Upper lobe of left lung (tissue), 6 donors: ENCODE measurements at regions not wholly inside any gene's neighbourhood (a gene's known extent, or its start where the extent isn't known, plus 50 kb on each side); places are given as distances from the start of the nearest gene placed in this dataset.

Experiments used
- ATAC-seq, 2 donors: fragments of 200-7000 bp; cut with Tn5 transposase; one replicate each; pipeline ENCODE4 v1.9.1; 2022; ENCODE audit warnings: mild to moderate bottlenecking in 2 of 2, moderate library complexity in 2 of 2; ENCODE audit not compliant: low FRiP score in 2 of 2
- DNase-seq, 2 donors: peaks; one replicate each; pipeline ENCODE4 v3.0.0-alpha.2; 2019 to 2020
- H3K27ac ChIP-seq, 4 donors: fragments of 200-600 bp; sonication (generic); one replicate each; pipeline ENCODE4 v1.5.1; 2016 to 2019
- H3K27me3 ChIP-seq, 4 donors: fragments of 200-600 bp; sonication (generic); one replicate each; pipeline ENCODE4 v1.5.1; 2017 to 2019
- H3K36me3 ChIP-seq, 4 donors: fragments of 200-600 bp; sonication (generic); one replicate each; pipeline ENCODE4 v1.5.1; 2016 to 2019
- H3K4me1 ChIP-seq, 4 donors: fragments of 200-600 bp; sonication (generic); one replicate each; pipeline ENCODE4 v1.5.1; 2018 to 2019
- H3K4me3 ChIP-seq, 4 donors: fragments of 200-600 bp; sonication (generic); one replicate each; pipeline ENCODE4 v1.5.1; 2017 to 2019; ENCODE audit warnings: mild to moderate bottlenecking in 2 of 4, moderate library complexity in 1 of 4
- H3K9me3 ChIP-seq, 4 donors: fragments of 200-600 bp; sonication (generic); one replicate each; pipeline ENCODE4 v1.5.1; 2018 to 2019
- EP300 ChIP-seq, 4 donors: sonication (generic); formaldehyde crosslinking; IDR thresholded peaks; one replicate each; pipeline ENCODE4 v1.5.1; 2017; ENCODE audit warnings: antibody characterized with exemption in 4 of 4, control low read depth in 2 of 4
- POLR2A ChIP-seq, 4 donors: fragments of 450-650 bp; IDR thresholded peaks; one replicate each; pipeline ENCODE4 v1.5.1; 2016 to 2017; ENCODE audit warnings: antibody characterized with exemption in 4 of 4, mild to moderate bottlenecking in 2 of 4
- POLR2AphosphoS5 ChIP-seq, 2 donors: sonication (generic); formaldehyde crosslinking; IDR thresholded peaks; one replicate each; pipeline ENCODE4 v1.5.1; 2017; ENCODE audit warnings: antibody characterized with exemption in 2 of 2
- WGBS, 2 donors: methylation state at CpG; one replicate each; pipeline ENCODE4 v1.1.5; 2017 to 2018; 5-methylcytosine and 5-hydroxymethylcytosine counted together
- TF ChIP-seq, protein P1 (sequence below), 6 experiments: fragments of 450-650 bp in 4 of 6; fragments of 200-600 bp in 2 of 6; sonication (generic) in 2 of 6; IDR thresholded peaks; one replicate each; pipeline ENCODE4 v1.5.1; 2016 to 2019; ENCODE audit warnings: antibody characterized with exemption in 6 of 6
- donor health status: DM: no; HTN: no; CAD: no; lungs with moderate emphysema.
- donor health status: DM: no; HTN: yes; CAD: no; lungs with severe emphysema.

GRCh38 chr11:46188017-46188416 is 66.8 kb upstream of the PHF21A start:
- H3K36me3 ChIP-seq: no peaks in the 10 kb centered on the region
- no peak overlapping the region for H3K4me3 ChIP-seq
- H3K4me1 ChIP-seq: no peaks in the 10 kb centered on the region
- ATAC-seq (no peak), DNase-seq (no peak)
- H3K27ac ChIP-seq: no peak overlapping the region
- H3K27me3 ChIP-seq: no peaks in the 10 kb centered on the region
- peaks cover 0 to 10% (median 4%) of the 10 kb centered on the region in 4 donors for H3K9me3 ChIP-seq
- TF ChIP-seq POLR2A (IDR thresholded peaks at IDR 0.05): no peak
- no peak for TF ChIP-seq POLR2AphosphoS5 (IDR thresholded peaks at IDR 0.05)
- TF ChIP-seq, protein P1, sequence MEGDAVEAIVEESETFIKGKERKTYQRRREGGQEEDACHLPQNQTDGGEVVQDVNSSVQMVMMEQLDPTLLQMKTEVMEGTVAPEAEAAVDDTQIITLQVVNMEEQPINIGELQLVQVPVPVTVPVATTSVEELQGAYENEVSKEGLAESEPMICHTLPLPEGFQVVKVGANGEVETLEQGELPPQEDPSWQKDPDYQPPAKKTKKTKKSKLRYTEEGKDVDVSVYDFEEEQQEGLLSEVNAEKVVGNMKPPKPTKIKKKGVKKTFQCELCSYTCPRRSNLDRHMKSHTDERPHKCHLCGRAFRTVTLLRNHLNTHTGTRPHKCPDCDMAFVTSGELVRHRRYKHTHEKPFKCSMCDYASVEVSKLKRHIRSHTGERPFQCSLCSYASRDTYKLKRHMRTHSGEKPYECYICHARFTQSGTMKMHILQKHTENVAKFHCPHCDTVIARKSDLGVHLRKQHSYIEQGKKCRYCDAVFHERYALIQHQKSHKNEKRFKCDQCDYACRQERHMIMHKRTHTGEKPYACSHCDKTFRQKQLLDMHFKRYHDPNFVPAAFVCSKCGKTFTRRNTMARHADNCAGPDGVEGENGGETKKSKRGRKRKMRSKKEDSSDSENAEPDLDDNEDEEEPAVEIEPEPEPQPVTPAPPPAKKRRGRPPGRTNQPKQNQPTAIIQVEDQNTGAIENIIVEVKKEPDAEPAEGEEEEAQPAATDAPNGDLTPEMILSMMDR (IDR thresholded peaks at IDR 0.05): no peak
- no peak for TF ChIP-seq EP300 (IDR thresholded peaks at IDR 0.05)

DNA sequence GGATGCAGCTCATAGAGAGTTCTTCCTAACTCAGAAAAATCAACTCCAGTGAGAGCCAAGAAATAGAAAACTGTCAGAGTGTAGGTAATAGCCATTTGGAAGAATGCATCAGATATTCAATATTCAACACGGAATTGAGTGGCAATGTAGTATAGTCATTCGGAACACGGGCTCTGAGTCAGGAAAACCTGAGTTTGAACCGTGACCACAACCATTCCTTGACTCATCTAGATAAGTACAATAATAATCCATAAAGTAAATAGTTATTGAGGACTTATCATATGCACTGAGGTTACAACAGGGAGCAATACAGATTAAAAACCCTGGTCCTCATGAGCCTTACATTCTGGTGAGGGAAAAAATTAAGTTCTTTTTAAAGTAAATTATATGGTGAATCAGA is 62.6 kb upstream of the PHF21A start:
- DNase-seq: no peak
- H3K4me1 ChIP-seq: no peaks in the 10 kb centered on the region
- no peak overlapping the region for H3K4me3 ChIP-seq
- H3K36me3 ChIP-seq: no peaks in the 10 kb centered on the region
- TF ChIP-seq POLR2A (IDR thresholded peaks at IDR 0.05): no peak
- TF ChIP-seq EP300 (IDR thresholded peaks at IDR 0.05): no peak
- TF ChIP-seq, protein P1 (IDR thresholded peaks at IDR 0.05): no peak
- no peak for TF ChIP-seq POLR2AphosphoS5 (IDR thresholded peaks at IDR 0.05)
- H3K27ac ChIP-seq: no peak overlapping the region
- no peaks in the 10 kb centered on the region for H3K27me3 ChIP-seq
- WGBS, 2 donors: 77 to 82% methylated on average over 4 of the region's 4 CpGs
- H3K9me3 ChIP-seq: no peaks in the 10 kb centered on the region
- ATAC-seq: no peak

GRCh38 chr11:46181843-46182424 is 60.7 kb upstream of the PHF21A start:
- WGBS, 2 donors: 58 to 68% methylated on average over 5 of the region's 5 CpGs
- Histone ChIP-seq H3K9me3 (no peaks in the 10 kb centered on the region), H3K27ac (peak overlapping the region in 1 of 4 donors; percentile 8), H3K27me3 (no peaks in the 10 kb centered on the region), H3K36me3 (no peaks in the 10 kb centered on the region), H3K4me1 (no peaks in the 10 kb centered on the region), H3K4me3 (no peak overlapping the region)
- TF ChIP-seq EP300 (IDR thresholded peaks at IDR 0.05) (no peak), POLR2A (IDR thresholded peaks at IDR 0.05) (no peak), POLR2AphosphoS5 (IDR thresholded peaks at IDR 0.05) (no peak)
- TF ChIP-seq, protein P1 (IDR thresholded peaks at IDR 0.05): no peak
- DNase-seq: peak in 1 of 2 donors; percentile 38
- ATAC-seq: peak in 1 of 2 donors; percentile 30

- Histone ChIP-seq H3K4me1 (no peaks in the 10 kb centered on the region), H3K27ac (no peak overlapping the region), H3K36me3 (no peaks in the 10 kb centered on the region), H3K4me3 (no peak overlapping the region), H3K9me3 (no peaks in the 10 kb centered on the region), H3K27me3 (no peaks in the 10 kb centered on the region)
- TF ChIP-seq POLR2AphosphoS5 (IDR thresholded peaks at IDR 0.05) (no peak), POLR2A (IDR thresholded peaks at IDR 0.05) (no peak), EP300 (IDR thresholded peaks at IDR 0.05) (no peak)
- TF ChIP-seq, protein P1 (IDR thresholded peaks at IDR 0.05): no peak
- ATAC-seq: no peak
- DNase-seq: no peak
- WGBS, 2 donors: 61 to 68% methylated on average over 1 of the region's 1 CpG
Measured at GRCh38 chr11:46181387-46181786, 60.1 kb upstream of the PHF21A start.

GRCh38 chr11:46180736-46181135 is 59.5 kb upstream of the PHF21A start:
- Histone ChIP-seq H3K36me3 (no peaks in the 10 kb centered on the region), H3K4me3 (no peak overlapping the region), H3K27me3 (no peaks in the 10 kb centered on the region), H3K9me3 (no peaks in the 10 kb centered on the region), H3K27ac (no peak overlapping the region), H3K4me1 (no peaks in the 10 kb centered on the region)
- TF ChIP-seq, protein P1 (IDR thresholded peaks at IDR 0.05): no peak
- TF ChIP-seq POLR2AphosphoS5 (IDR thresholded peaks at IDR 0.05) (no peak), POLR2A (IDR thresholded peaks at IDR 0.05) (no peak), EP300 (IDR thresholded peaks at IDR 0.05) (no peak)
- no peak for DNase-seq
- 88 to 92% methylated on average over 4 of the region's 4 CpGs for WGBS, 2 donors
- ATAC-seq: no peak
